ENCODE measurements at regions not wholly inside any gene's neighbourhood (a gene's known extent, or its start where the extent isn't known, plus 50 kb on each side); places are given as distances from the start of the nearest gene placed in this dataset.

DNA sequence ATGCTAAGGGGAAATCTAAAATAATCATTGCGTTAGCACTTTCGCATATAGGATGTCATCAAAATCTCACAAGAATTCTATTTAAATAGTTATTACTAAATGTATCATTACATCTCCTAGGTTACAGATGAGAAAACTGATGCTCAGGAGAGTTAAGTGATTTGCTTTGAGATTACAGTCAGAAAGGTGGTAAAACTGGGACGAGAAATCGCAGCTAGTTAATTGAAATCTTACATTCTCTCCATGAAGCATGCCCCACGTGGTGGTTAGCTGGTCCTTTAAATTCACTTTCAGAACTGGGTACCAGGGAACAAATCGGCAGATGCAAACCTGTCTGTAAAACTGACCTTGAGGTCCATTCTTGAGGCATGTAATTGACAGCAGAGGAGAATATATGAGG, 71.8 kb upstream of the PLEKHG7 start:
- TF ChIP-seq HDAC2 (IDR thresholded peaks at IDR 0.05) (no peak), MAZ (IDR thresholded peaks at IDR 0.05; ENCODE audit: borderline replicate concordance, low read depth, low read length) (no peak), FOSB (CRISPR knock-in tag; IDR thresholded peaks at IDR 0.05) (no peak), RARB (CRISPR knock-in tag; IDR thresholded peaks at IDR 0.05) (no peak)
- 77% methylated on average over 6 of the region's 6 CpGs for WGBS (ENCODE audit: missing lambda C conversion rate)
- no peak overlapping the region for H3K4me3 ChIP-seq
- CTCF ChIA-PET, result interaction anchor here (3.3 kb wide), 1 partner anchor 19 kb away, joined by 17 read pairs; no protein-coding TSS in a partner anchor
- no peak overlapping the region for H3K27ac ChIP-seq
- POLR2A ChIA-PET, result no interaction called here
- H3K4me2 ChIP-seq, result no peak overlapping the region
- DNase-seq (ENCODE audit: low read depth in 1 of 2, low spot score in 1 of 2), result no peak
- no peak for ATAC-seq
- no peaks in the 10 kb centered on the region for H3K4me1 ChIP-seq
- H3K9me3 ChIP-seq, result no peaks in the 10 kb centered on the region
- FAIRE-seq, result no peak

DNA sequence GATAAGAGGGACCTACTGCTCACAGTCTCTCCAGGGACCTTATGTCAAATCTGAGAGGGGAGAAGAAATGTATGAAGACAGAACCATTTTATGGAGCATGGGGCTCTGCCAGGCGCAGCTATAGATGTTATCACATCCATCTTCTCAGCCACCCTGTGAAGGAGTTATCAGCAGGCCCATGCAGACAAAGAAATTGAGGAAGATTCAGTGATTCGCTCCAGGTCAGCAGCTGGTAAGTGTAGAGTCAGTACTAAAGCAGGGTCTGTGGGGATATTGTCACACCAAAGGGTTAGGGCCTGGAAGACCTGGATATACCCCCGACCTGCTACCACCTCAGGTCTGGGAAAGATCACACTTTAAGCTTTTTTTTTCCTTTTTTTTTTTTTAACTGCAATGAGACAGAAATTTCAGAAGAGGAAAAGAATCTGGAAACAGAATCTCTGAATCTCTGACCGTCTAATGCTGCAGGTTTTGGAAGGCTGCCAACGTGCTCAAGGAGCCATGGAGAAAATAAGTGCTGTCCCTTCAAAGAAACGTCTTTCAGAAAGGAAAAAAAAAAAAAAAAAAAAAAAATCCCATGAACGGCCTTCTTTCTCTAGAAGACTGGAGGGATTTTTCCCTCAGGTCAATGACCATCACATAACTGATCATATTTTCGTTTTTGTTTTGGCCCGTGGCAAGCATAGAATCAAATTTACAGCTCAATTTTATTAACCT, 73.3 kb upstream of the PLEKHG7 start:
- TF ChIP-seq, protein P1, sequence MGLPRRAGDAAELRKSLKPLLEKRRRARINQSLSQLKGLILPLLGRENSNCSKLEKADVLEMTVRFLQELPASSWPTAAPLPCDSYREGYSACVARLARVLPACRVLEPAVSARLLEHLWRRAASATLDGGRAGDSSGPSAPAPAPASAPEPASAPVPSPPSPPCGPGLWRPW (IDR thresholded peaks at IDR 0.05), result no peak
- TF ChIP-seq, protein P2, sequence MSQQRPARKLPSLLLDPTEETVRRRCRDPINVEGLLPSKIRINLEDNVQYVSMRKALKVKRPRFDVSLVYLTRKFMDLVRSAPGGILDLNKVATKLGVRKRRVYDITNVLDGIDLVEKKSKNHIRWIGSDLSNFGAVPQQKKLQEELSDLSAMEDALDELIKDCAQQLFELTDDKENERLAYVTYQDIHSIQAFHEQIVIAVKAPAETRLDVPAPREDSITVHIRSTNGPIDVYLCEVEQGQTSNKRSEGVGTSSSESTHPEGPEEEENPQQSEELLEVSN (IDR thresholded peaks at IDR 0.05; ENCODE audit: borderline replicate concordance, low read depth), result no peak
- TF ChIP-seq EHF (CRISPR knock-in tag; IDR thresholded peaks at IDR 0.05) (no peak), HOXB5 (CRISPR knock-in tag; IDR thresholded peaks at IDR 0.05) (no peak), CBX2 (IDR thresholded peaks at IDR 0.05; ENCODE audit: borderline replicate concordance, low read depth) (no peak), CEBPB (IDR thresholded peaks at IDR 0.05) (no peak), HEYL (CRISPR knock-in tag; IDR thresholded peaks at IDR 0.05) (no peak), FOSB (CRISPR knock-in tag; IDR thresholded peaks at IDR 0.05) (no peak), NFE2L2 (conservative IDR thresholded peaks at IDR 0.05; ENCODE audit: low read length) (no peak)
- Histone ChIP-seq H3K27ac (peak overlapping the region in 1 of 2 experiments; percentile 46; a peak in 2 of 6 replicates), H3K4me2 (no peak overlapping the region), H3K9me3 (no peaks in the 10 kb centered on the region), H3K4me1 (peaks cover 5% of the 10 kb centered on the region), H3K4me3 (no peak overlapping the region)
- ChIA-PET POLR2A (no interaction called here), CTCF (interaction anchor here (0.7 to 2.3 kb wide), 4 partner anchors 15 to 1232 kb away, joined by 3 to 12 read pairs (median 5); no protein-coding TSS in a partner anchor)
- no peak for DNase-seq (ENCODE audit: low read depth in 1 of 2, low spot score in 1 of 2)
- no peak for FAIRE-seq
- 61% methylated on average over 9 of the region's 9 CpGs for WGBS (ENCODE audit: missing lambda C conversion rate)
- no peak for ATAC-seq

DNA sequence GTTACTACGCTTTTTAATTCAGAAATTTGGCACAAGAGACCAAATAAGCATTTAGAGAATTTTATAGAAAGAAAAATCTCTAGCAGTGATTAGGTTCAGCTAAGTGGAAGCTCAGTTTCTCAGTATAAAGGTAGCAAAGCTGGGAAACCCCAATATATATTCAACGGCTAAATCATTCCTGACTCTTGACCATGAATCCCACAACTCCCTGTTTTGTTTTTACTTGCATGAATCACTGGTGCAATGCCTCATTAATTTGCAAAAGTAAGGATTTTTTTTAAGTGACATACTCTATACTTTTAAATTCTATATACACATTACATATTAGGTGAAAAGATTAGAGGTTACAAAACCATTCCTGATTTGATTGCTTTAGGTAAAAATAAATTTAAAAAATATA, 74.3 kb upstream of the PLEKHG7 start:
- DNase-seq (ENCODE audit: low read depth in 1 of 2, low spot score in 1 of 2) (no peak), ATAC-seq (no peak), FAIRE-seq (no peak)
- Histone ChIP-seq H3K4me1 (peaks cover 15% of the 10 kb centered on the region), H3K9me3 (no peaks in the 10 kb centered on the region), H3K4me3 (no peak overlapping the region), H3K4me2 (no peak overlapping the region), H3K27ac (no peak overlapping the region)
- ChIA-PET POLR2A (no interaction called here), CTCF (interaction anchor here (2.3 kb wide), 1 partner anchor 21 kb away, joined by 12 read pairs; no protein-coding TSS in a partner anchor)
- 71% methylated on average over 2 of the region's 2 CpGs for WGBS (ENCODE audit: missing lambda C conversion rate)
- TF ChIP-seq EHF (CRISPR knock-in tag; IDR thresholded peaks at IDR 0.05) (no peak), KDM1A (IDR thresholded peaks at IDR 0.05; ENCODE audit: low read depth) (no peak), TP53 (CRISPR knock-in tag; IDR thresholded peaks at IDR 0.05) (no peak), MAFK (IDR thresholded peaks at IDR 0.05; ENCODE audit: partially characterized antibody) (no peak)

DNA sequence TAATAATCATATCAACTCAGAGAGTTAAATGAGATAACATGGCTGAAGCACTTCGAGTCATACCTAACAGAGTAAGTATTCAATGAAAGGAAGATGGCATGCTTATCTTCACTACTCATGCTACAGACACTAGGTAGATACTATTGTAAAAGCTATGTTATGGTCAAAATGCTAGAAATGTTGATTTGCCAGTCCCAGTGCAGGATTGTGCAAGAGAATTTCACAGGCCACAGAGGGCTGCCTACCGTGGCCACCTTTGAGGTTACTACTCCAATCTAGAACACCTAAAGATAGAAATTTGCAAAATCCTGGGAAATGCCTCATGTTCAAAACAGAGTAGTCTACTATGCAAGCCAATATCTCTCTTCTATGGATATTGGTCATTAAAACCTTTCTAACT, 75.3 kb upstream of the PLEKHG7 start:
- Histone ChIP-seq H3K4me2 (no peak overlapping the region), H3K27ac (no peak overlapping the region), H3K9me3 (no peaks in the 10 kb centered on the region), H3K4me1 (peaks cover 19% of the 10 kb centered on the region), H3K4me3 (no peak overlapping the region)
- TF ChIP-seq NFE2L2 (conservative IDR thresholded peaks at IDR 0.05; ENCODE audit: low read length), result no peak
- TF ChIP-seq BHLHE40 (IDR thresholded peaks at IDR 0.05; ENCODE audit: low read depth, low read length), result no peak
- ATAC-seq, result no peak
- 52% methylated on average over 2 of the region's 2 CpGs for WGBS (ENCODE audit: missing lambda C conversion rate)
- no peak for FAIRE-seq
- no peak for DNase-seq (ENCODE audit: low read depth in 1 of 2, low spot score in 1 of 2)
- POLR2A ChIA-PET, result no interaction called here
- CTCF ChIA-PET, result no interaction called here

All from A549 (cell line).